ENCODE measurements at regions not wholly inside any gene's neighbourhood (a gene's known extent, or its start where the extent isn't known, plus 50 kb on each side); places are given as distances from the start of the nearest gene placed in this dataset.
A peak's percentile ranks its signal among the peaks of the same experiment; 100 is the strongest.
"Not testable (repeated sequence)": the region's sequence is repeated elsewhere in the genome, so short reads cannot be mapped to it uniquely, and the experiment has no call there.

DNA sequence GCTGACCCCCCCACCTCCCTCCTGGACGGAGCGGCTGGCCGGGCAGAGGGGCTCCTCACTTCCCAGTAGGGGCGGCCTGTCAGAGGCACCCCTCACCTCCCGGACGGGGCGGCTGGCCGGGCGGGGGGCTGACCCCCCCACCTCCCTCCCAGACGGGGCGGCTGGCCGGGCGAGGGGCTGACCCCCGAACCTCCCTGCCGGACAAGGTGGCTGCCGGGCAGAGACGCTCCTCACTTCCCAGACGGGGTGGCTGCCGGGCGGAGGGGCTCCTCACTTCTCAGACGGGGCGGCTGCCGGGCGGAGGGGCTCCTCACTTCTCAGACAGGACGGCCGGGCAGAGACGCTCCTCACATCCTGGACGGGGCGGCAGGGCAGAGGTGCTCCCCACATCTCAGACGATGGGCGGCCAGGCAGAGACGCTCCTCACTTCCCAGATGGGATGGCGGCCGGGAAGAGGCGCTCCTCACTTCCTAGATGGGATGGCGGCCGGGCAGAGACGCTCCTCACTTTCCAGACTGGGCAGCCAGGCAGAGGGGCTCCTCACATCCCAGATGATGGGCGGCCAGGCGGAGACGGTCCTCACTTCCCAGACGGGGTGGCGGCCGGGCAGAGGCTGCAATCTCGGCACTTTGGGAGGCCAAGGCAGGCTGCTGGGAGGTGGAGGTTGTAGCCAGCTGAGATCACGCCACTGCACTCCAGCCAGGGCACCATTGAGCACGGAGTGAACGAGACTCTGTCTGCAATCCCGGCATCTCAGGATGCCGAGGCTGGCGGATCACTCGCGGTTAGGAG is 66.2 kb upstream of the PAPPA2 start:
- not testable (repeated sequence) for DNase-seq (ENCODE audit: low read depth)

- DNase-seq (ENCODE audit: low read depth), result no peak
Observed at GRCh38 chr1:176391621-176392020, 71.4 kb upstream of the PAPPA2 start.

- DNase-seq (ENCODE audit: low read depth), result no peak
Observed at GRCh38 chr1:176384841-176385240, 78.1 kb upstream of the PAPPA2 start.

- DNase-seq (ENCODE audit: low read depth), result no peak
Observed at GRCh38 chr1:176382163-176382562, 80.8 kb upstream of the PAPPA2 start.

- DNase-seq (ENCODE audit: low read depth), result no peak
Observed at GRCh38 chr1:176379626-176380339, 83.2 kb upstream of the PAPPA2 start.

- DNase-seq (ENCODE audit: low read depth), result peak; percentile 1
Observed at GRCh38 chr1:176374967-176375569, 87.9 kb upstream of the PAPPA2 start.

DNA sequence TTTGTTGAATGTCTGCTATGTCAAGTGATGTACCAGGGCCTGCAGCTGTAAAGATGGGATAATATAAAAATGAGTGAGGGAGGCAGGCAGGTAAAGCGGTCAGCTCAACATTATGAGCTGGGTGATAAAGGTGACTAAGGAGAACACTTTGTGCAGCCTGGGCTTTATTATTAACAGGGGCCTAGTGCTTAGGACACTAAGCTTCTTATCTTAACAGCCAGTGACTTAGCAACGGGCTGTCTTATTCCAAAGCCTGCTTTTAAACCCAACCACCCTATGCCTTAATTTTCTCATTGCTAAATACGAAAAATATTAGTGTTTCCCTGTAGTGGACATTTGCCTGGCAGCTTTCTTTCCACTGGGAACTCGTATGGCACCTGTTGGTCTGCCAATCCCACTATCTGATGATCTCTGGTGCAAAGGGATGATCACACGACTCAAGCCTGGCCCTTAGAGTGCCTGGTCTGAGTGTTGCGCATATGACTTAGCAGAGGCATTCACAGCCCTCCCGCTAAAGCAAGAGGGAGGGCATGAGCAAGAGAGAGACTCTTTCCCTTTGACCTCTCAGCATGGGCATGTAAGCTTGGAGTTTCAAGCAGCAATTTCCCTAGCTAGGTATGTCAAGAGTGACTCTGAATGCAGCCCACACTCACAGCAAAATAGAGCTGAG is 98.6 kb upstream of the PAPPA2 start:
- no peak for DNase-seq (ENCODE audit: low read depth)

- DNase-seq (ENCODE audit: low read depth), result not testable (repeated sequence)
Observed at GRCh38 chr1:176349135-176349715, 113.8 kb upstream of the PAPPA2 start.

DNA sequence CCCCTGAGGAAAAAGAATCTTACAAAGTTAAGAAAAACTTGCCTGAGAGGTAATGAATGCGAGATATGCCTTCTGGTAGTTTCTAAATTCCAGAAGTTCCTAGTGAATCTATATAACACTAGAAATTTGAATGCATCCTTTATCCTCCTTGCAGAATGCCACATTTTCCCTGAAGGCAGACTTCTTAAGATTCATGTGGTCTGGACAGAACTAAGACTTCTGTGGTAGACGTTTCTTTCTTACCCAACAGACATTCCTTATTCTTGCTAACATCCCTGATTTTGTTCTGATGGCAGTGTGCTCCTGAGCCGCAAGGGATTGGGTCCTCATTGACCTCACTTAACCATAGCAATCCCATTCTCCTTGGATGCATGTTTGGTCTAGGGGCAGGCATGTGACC is 121.3 kb upstream of the PAPPA2 start:
- no peak for DNase-seq (ENCODE audit: low read depth)

GRCh38 chr1:176338877-176339276 is 124.1 kb upstream of the PAPPA2 start:
- no peak for DNase-seq (ENCODE audit: low read depth)

DNA sequence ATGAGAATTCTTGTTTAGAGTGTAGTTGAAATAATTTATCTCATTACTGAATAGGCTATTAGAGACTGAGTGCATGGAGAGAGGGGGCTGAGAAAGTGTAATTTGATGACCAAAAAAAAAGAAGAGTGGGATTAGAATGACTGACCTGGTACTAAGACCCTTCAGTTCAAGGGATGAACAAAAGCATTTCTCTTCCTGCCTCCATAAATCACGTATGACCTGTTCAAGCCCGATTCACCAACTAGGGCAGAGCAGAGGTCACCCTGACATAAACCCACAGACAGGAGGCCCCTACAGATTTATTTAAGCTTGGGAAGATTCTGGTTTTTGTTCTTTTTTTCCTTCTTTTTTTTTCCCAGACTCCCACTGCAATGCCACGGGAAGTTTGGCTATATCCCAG is 123.7 kb upstream of the COP1 start:
- no peak for DNase-seq (ENCODE audit: low read depth)

- DNase-seq (ENCODE audit: low read depth), result no peak
Observed at GRCh38 chr1:176325664-176326063, 118.6 kb upstream of the COP1 start.

GRCh38 chr1:176323472-176323871 is 116.4 kb upstream of the COP1 start:
- no peak for DNase-seq (ENCODE audit: low read depth)

- no peak for DNase-seq (ENCODE audit: low read depth)
Observed at GRCh38 chr1:176315519-176316220, 108.6 kb upstream of the COP1 start.

- not testable (repeated sequence) for DNase-seq (ENCODE audit: low read depth)
Observed at GRCh38 chr1:176296602-176297001, 89.5 kb upstream of the COP1 start.

DNA sequence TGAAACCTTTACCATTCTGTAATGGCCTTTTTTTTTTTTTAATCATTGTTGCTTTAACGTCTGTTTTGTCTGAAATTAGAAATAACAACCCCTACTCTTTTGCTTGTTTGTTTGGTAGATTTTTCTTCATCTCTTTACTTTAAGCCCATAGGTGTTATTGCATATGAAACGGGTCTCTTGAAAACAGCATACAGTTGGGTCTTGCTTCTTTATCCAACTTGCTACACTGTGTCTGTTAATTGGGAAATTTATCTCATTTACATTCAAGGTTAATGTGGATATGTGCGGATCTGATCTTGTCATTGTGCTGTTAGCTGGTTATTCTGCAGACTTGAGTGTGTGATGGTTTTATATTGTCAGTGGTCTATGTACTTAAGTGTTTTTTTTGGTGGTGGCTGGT is 78.9 kb upstream of the COP1 start:
- DNase-seq (ENCODE audit: low read depth), result no peak

DNA sequence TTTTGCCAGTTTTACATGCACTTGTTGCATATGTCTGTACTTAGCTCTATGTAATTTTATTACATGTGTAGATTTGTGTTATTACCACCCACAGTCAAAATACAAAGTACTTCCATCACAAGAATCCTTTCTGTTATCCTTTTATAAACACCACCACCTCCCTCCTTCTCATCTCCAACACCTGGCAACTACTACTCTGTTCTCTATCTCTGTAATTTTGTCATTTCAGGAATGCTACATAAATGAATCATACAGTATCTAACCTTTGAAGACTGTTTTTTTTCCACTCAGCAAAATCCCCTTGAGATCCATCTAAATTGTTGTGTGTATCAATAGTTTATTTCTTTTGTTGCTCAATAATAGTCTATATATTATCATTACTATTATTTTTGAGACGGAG is 64.5 kb upstream of the COP1 start:
- no peak for DNase-seq (ENCODE audit: low read depth)
